Osteocyte (in vitro differentiated cells): ENCODE measurements at regions not wholly inside any gene's neighbourhood (a gene's known extent, or its start where the extent isn't known, plus 50 kb on each side); places are given as distances from the start of the nearest gene placed in this dataset.

Experiments used
- DNase-seq: peaks from one replicate; pipeline ENCODE4 v3.0.0; 2021; ENCODE audit warnings: mixed read lengths; ENCODE audit not compliant: unreplicated experiment; ENCODE audit errors: extremely low spot score
- H3K27ac Mint-ChIP-seq: one replicate; pipeline ENCODE4 v1.8.0; 2021; ENCODE audit warnings: mild to moderate bottlenecking, mixed read lengths; ENCODE audit not compliant: unreplicated experiment
- H3K27me3 Mint-ChIP-seq: one replicate; pipeline ENCODE4 v1.8.0; 2021; ENCODE audit warnings: mixed read lengths; ENCODE audit not compliant: unreplicated experiment
- H3K36me3 Mint-ChIP-seq: one replicate; pipeline ENCODE4 v1.8.0; 2021; ENCODE audit warnings: mixed read lengths; ENCODE audit not compliant: unreplicated experiment
- H3K4me1 Mint-ChIP-seq: one replicate; pipeline ENCODE4 v1.8.0; 2021; ENCODE audit warnings: mixed read lengths; ENCODE audit not compliant: unreplicated experiment
- H3K4me3 Mint-ChIP-seq: one replicate; pipeline ENCODE4 v1.8.0; 2021; ENCODE audit warnings: mild to moderate bottlenecking, moderate library complexity, mixed read lengths; ENCODE audit not compliant: unreplicated experiment
- H3K9me3 Mint-ChIP-seq: one replicate; pipeline ENCODE4 v1.8.0; 2021; ENCODE audit warnings: mixed read lengths; ENCODE audit not compliant: unreplicated experiment
- CTCF ChIP-seq: fragments of 200-600 bp; sonication (generic); IDR thresholded peaks from 2 replicates; pipeline ENCODE4 v1.5.0; 2021; ENCODE audit warnings: antibody characterized with exemption, mild to moderate bottlenecking, moderate library complexity

GRCh38 chr4:186887752-186888151 lies 164.1 kb upstream of the FAT1 start:
- H3K9me3 Mint-ChIP-seq: no peaks in the 10 kb centered on the region
- peak overlapping the region; percentile 70 for H3K27ac Mint-ChIP-seq
- peak overlapping the region; percentile 84 for H3K4me3 Mint-ChIP-seq

GRCh38 chr4:186889876-186890643 lies 166.4 kb upstream of the FAT1 start:
- Mint-ChIP-seq H3K4me1 (peaks cover 37% of the 10 kb centered on the region), H3K27me3 (no peaks in the 10 kb centered on the region), H3K27ac (peak overlapping the region; percentile 91), H3K36me3 (peaks cover 14% of the 10 kb centered on the region), H3K4me3 (peak overlapping the region; percentile 84), H3K9me3 (no peaks in the 10 kb centered on the region)
- TF ChIP-seq CTCF: no peak
- no peak for DNase-seq

More at GRCh38 chr4:186887752-186888151, 164.1 kb upstream of the FAT1 start:
- peaks cover 9% of the 10 kb centered on the region for H3K36me3 Mint-ChIP-seq
- H3K4me1 Mint-ChIP-seq: peaks cover 39% of the 10 kb centered on the region
- no peaks in the 10 kb centered on the region for H3K27me3 Mint-ChIP-seq
- TF ChIP-seq CTCF: no peak
- DNase-seq: no peak

GRCh38 chr4:186891859-186892486 lies 168.3 kb upstream of the FAT1 start:
- peaks cover 11% of the 10 kb centered on the region for H3K36me3 Mint-ChIP-seq
- H3K27ac Mint-ChIP-seq: no peak overlapping the region
- H3K4me1 Mint-ChIP-seq: peaks cover 20% of the 10 kb centered on the region
- no peaks in the 10 kb centered on the region for H3K9me3 Mint-ChIP-seq
- TF ChIP-seq CTCF: no peak
- DNase-seq: no peak
- H3K4me3 Mint-ChIP-seq: no peak overlapping the region
- no peaks in the 10 kb centered on the region for H3K27me3 Mint-ChIP-seq

GRCh38 chr4:186898367-186898766 lies 174.7 kb upstream of the FAT1 start:
- no peak for DNase-seq
- no peak overlapping the region for H3K27ac Mint-ChIP-seq
- TF ChIP-seq CTCF: no peak
- H3K4me3 Mint-ChIP-seq: no peak overlapping the region
- no peaks in the 10 kb centered on the region for H3K9me3 Mint-ChIP-seq
- peaks cover 33% of the 10 kb centered on the region for H3K4me1 Mint-ChIP-seq
- H3K27me3 Mint-ChIP-seq: no peaks in the 10 kb centered on the region
- peaks cover 8% of the 10 kb centered on the region for H3K36me3 Mint-ChIP-seq

- DNase-seq: no peak
- H3K4me3 Mint-ChIP-seq: no peak overlapping the region
- H3K36me3 Mint-ChIP-seq: peaks cover 4% of the 10 kb centered on the region
- H3K27me3 Mint-ChIP-seq: no peaks in the 10 kb centered on the region
- H3K27ac Mint-ChIP-seq: peak overlapping the region; percentile 84
- H3K4me1 Mint-ChIP-seq: peaks cover 52% of the 10 kb centered on the region
- no peaks in the 10 kb centered on the region for H3K9me3 Mint-ChIP-seq
- no peak for TF ChIP-seq CTCF
These were observed 176.7 kb upstream of the FAT1 start for GRCh38 chr4:186900232-186900900.
